ENCODE measurements at regions not wholly inside any gene's neighbourhood (a gene's known extent, or its start where the extent isn't known, plus 50 kb on each side); places are given as distances from the start of the nearest gene placed in this dataset.

DNA sequence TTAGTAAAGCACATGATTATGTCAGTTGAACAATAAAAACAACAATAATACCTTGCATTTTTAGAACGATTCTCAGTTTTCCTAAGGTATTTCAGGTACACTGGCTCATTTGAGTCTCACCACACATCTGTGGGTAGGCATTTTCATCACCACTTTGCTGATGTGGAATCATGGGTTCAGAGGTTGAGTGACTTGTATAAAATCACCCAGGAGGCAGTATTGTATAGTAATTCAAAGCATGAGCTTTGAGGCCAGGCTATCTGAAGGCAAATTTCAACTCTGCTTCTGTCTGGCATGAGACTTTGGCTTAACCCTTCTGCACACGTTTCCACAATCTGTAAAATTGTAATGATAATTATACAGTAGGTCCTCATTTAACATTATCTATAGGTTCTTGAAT lies 183.9 kb upstream of the CMC1 start:
- TF ChIP-seq, protein P1, sequence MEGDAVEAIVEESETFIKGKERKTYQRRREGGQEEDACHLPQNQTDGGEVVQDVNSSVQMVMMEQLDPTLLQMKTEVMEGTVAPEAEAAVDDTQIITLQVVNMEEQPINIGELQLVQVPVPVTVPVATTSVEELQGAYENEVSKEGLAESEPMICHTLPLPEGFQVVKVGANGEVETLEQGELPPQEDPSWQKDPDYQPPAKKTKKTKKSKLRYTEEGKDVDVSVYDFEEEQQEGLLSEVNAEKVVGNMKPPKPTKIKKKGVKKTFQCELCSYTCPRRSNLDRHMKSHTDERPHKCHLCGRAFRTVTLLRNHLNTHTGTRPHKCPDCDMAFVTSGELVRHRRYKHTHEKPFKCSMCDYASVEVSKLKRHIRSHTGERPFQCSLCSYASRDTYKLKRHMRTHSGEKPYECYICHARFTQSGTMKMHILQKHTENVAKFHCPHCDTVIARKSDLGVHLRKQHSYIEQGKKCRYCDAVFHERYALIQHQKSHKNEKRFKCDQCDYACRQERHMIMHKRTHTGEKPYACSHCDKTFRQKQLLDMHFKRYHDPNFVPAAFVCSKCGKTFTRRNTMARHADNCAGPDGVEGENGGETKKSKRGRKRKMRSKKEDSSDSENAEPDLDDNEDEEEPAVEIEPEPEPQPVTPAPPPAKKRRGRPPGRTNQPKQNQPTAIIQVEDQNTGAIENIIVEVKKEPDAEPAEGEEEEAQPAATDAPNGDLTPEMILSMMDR (IDR thresholded peaks at IDR 0.05 in 4 of 5, conservative IDR thresholded peaks at IDR 0.05 in 1 of 5): no peak
- TF ChIP-seq POLR2A (IDR thresholded peaks at IDR 0.05): no peak

Measured in gastrocnemius medialis (tissue), 4 donors.